ENCODE measurements at regions not wholly inside any gene's neighbourhood (a gene's known extent, or its start where the extent isn't known, plus 50 kb on each side); places are given as distances from the start of the nearest gene placed in this dataset.
"Not testable (repeated sequence)": the region's sequence is repeated elsewhere in the genome, so short reads cannot be mapped to it uniquely, and the experiment has no call there.

DNA sequence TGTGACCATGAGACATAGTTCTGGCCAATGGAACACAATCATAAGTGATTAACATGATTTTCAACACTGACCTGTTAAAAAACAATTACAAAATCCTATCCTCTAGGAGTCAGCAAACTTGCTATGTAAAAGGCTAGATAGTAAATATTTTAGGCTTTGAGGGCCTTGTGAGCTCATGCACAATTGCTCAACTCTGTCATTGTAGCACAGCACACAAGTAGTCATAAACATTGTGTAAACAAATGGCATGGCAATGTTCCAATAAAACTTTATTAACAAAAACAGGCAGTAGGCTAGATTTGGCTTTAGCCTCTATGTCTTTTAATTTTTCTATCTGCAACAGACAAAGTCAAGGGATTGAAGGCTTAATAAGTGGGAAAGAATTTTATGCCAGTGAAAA is 350.7 kb downstream of the C12orf50 start:
- no peak for DNase-seq

DNA sequence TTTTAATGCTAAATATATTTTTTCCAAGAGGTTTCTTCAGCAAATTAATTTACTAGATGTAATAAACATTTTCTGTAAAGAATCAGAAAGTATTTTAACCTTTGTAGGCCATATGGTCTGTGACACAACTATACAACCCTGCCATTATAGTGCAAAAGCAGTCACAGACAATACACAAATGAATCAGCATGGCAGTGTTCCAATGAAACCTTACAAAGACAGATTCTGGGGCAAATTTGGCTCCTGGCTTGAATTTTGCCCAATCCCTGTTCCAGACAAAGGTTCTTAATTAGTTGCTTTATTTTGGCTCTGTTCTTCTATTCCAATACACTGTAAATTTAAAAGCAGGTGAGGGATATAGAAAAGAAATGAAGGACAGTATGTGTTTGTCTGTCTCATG is 352.5 kb downstream of the C12orf50 start:
- no peak for DNase-seq

GRCh38 chr12:87671757-87672156 is 357.4 kb downstream of the C12orf50 start:
- no peak for DNase-seq

DNA sequence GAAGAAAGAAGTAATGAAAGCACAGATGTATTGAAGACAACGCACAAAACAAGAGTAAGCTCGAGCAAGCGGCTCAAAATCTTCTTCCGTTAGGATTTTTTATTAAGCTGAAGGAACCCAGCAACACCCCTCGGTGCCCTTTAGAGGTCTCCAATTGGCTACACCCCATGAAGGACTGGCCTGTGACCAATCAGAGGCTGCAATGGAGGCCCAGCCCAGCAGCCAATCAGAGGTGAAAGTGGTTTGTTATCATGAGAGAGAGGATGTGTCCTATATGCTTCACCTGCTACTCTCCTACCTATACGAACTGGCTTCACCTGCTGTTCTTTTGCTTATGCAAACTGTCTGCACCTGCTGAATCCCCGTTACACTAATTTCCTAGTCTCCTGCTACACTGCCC is 358.8 kb downstream of the C12orf50 start:
- DNase-seq = no peak

DNA sequence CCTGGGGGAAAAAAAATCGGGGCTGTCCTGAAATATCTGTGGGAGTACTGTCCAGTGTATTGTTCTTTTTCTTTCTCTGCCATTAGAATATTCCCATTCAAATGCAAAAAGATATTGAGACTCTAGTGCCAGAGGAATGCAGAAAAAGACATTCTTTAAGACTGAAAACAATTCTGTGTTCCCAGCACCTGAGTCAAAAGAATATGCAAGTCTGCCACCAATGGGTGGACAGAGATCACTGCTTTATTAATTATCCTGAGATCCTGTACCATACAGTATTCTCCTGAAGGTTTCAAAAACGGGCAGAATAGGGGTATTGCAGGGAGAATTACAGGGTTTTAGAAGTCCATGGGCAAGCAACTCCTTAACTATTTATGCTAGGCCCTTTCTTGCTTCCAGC is 361.8 kb downstream of the C12orf50 start:
- no peak for DNase-seq

GRCh38 chr12:87661786-87662377 is 367.3 kb downstream of the C12orf50 start:
- no peak for DNase-seq

DNA sequence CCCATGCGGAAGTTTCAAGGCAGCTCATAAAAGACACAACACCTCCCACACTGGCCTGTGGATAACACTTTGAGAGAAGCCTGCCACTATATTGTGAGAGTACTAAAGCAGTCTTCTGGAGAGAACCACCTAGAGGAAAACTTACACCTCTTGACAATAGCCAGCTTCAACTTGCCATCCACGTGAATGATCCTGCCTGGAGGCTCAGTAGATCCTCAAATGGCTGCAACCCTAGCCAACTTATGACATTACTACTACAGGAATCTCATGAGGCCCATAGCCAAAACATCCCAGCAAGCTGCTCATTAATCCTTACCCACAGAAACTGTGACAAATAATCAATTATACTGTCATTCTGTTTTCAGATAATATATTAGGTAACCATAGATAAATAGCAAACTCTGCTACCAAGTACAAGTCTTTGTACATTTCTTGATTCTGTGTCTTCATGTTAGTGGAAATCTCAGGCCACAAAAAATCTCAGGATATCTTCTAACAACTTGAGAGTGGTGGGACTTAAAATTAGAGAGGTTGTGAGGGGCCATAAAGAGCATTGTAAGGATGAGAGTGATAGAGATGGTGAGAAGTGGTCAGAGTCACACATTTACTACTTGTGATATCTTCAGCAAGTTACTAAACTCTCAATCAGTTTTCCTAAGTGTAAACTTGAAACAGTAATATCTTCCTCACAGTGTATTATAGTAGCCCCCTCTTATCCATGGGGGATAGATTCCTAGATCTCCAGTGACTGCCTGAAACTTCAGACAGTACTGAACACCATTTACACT is 368.0 kb downstream of the C12orf50 start:
- DNase-seq = no peak

DNA sequence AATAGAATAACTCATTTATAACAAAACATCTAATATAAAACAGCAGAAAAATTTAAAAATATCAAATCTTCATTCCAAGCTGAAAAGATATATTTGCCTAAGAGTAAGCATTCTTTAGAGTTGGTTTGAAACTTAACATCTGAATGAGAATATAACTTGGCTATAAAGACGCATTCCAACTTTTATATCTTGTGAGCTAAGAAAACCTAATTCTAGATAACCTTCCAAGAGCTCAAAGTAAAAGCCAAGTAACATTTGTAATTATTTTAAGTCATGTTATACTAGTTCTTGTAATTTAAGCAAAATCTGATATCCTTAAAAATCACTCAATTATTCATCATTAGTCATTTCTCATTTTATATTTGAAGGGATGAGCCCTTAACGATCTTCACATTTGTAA is 368.9 kb downstream of the C12orf50 start:
- DNase-seq = no peak

DNA sequence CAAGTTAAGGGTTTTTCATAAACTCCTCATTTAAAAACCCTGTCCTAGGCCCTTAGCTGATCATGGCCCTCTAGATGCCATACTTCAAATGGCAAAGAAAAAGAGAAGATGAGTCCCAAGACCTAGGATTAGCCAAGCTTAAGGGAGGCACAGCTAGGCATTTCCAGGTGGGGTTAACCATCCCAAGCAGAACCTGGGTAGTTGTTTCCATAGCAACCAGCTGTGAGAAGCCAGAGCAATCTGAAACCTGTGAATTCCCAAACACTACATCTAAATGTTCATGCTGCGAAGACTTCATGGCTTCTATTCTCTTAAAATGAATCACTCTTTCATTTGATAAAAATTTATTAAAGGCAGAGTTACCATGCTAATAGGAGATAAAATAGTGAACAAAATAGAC is 372.9 kb downstream of the C12orf50 start:
- no peak for DNase-seq

- DNase-seq = no peak
Observed at GRCh38 chr12:87651670-87652425, 377.4 kb downstream of the C12orf50 start.

GRCh38 chr12:87642245-87642644 is 387.0 kb downstream of the C12orf50 start:
- no peak for DNase-seq

DNA sequence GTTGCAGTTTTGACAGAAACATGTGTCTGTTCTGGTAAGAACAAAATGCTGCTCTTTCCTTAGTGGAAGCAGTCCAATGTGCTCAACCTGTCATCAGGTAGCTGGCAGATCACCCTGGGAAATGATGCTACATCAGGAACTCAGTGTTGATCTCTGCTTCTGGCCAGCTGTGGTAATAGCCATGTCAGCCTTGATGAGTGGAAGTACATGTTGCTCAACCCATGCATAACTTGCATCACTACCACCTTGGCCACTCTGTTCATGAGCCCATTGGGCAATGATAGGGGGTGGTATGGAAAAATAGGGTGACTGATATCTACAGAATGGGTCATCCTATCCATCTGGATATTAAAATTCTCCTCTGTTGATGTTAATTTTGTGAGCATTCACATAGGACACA is 411.0 kb downstream of the C12orf50 start:
- DNase-seq = no peak

- DNase-seq = no peak
Observed at GRCh38 chr12:87612996-87613395, 416.2 kb downstream of the C12orf50 start.

DNA sequence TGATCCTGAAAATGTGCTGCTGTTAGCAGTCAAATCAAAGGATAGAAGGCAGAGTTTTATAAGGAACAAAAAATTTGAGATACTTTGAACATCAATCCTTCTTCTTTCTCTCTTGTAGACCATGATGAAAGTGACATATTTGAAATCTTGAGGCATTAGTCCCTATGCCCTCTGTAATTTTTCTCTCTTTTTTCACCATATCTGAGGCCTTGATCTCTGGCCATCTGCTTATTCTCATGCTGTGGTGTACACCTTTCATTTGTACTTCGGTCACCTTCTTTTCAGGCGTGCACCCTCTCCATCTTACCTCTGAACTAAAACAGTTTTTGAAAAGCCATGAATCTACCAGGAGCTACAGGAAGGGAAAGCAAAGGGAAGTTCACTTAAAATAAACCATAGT is 420.9 kb downstream of the C12orf50 start:
- no peak for DNase-seq

- no peak for DNase-seq
Observed at GRCh38 chr12:87603727-87604126, 425.5 kb downstream of the C12orf50 start.

GRCh38 chr12:87599459-87599858 is 429.7 kb downstream of the C12orf50 start:
- no peak for DNase-seq

DNA sequence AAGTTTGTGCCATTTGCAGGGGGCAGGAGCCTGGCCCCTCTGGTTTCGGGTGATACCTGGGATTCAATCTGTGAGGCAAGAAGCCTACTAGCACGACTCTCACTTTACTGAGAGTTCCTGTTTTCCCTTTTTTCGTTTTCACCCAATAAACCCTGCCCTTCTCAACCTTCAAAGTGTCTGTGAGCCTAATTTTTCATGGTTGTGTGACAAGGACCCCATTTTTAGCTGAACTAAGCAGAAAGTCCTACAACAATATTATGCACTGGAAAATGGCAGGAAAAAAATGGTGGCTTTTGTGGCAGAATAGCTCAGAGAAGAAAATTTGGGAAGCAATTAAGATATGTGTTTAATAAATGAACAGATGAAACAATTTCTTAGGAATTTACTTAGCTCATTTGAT is 432.1 kb downstream of the C12orf50 start:
- no peak for DNase-seq

DNA sequence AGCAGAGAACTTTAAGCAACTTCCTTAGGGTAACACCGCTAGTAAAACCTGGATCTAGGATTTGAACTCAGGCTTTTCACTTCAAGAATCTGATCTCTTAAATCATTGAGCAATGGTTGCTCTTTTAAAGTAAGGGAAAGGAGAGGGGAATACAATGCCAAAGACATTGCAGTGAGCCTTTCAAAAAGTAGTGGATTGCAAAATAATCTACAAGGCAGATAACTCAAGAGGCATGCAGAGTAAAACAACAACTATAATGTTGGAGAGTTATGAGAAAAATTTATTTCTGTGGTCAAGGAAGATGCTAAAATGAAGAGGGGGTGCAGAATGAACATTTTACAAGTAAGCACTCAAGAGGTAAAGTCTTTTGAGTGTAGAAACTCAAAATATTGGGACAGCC is 432.6 kb downstream of the C12orf50 start:
- no peak for DNase-seq

GRCh38 chr12:87596134-87596533 is 433.1 kb downstream of the C12orf50 start:
- DNase-seq = no peak

- no peak for DNase-seq
Observed at GRCh38 chr12:87585882-87586557, 443.2 kb downstream of the C12orf50 start.

DNA sequence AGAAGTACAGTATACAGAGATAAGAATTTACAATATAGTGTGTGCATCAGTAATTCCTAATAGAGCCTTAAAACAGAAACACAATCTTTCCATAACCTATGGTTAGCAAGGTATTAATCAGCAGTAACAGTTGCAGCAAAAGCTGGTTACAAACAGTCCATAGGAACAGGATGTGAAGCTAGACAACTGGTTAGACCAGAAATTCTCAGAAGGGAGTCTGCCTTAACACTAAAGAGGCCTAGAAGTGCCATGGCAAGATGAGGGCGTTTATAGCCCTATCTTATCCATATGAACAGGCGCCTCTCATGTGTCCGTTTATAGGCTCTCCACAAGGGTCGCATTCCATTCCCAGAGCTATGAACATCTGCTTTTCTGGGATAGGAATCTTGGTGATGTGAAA is 450.1 kb downstream of the C12orf50 start:
- not testable (repeated sequence) for DNase-seq

DNA sequence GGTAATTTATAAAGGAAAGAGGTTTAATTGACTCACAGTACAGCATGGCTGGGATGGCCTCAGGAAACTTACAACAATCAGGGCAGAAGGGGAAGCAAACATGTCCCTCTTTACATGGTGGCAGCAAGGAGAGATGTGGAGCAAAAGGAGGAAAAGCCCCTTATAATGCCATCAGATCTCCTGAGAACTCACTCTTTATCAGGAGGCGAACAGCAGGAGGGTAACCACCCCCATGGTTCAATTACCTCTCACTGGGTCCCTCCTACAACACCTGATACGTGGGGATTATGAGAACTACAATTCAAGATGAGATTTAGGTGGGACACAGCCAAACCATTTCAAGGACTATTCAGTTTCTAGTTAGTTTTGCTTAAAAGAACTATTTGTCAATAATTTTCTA is 453.3 kb downstream of the C12orf50 start:
- DNase-seq = no peak

DNA sequence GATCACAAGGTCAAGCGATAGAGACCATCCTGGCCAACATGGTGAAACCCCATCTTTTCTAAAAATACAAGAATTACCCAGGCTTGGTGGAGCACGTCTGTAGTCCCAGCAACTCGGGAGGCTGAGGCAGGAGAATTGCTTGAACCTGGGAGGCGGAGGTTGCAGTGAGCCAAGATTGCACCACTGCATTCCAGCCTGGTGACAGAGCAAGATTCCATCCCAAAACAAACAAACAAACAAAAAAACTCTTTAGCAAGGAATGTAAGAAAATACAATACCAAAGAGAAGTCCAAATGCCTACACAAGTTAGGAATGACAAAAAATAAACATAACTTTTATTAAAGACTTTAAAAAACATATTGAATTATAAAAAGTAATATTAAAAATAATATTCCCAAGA is 462.3 kb downstream of the C12orf50 start:
- DNase-seq = not testable (repeated sequence)
